Esophagus (tissue), 2 donors: ENCODE measurements at regions not wholly inside any gene's neighbourhood (a gene's known extent, or its start where the extent isn't known, plus 50 kb on each side); places are given as distances from the start of the nearest gene placed in this dataset.

ENCODE experiments used
- H3K27ac ChIP-seq, 2 donors: one replicate each; pipeline ENCODE4 v1.5.1; 2013; ENCODE audit warnings: low read depth in 2 of 2, mild to moderate bottlenecking in 2 of 2, inconsistent platforms in 1 of 2, low read length in 1 of 2, moderate library complexity in 1 of 2
- H3K27me3 ChIP-seq, 2 donors: one replicate each; pipeline ENCODE4 v1.6.1; 2013; ENCODE audit warnings: low read length in 2 of 2, control low read depth in 1 of 2, mild to moderate bottlenecking in 1 of 2; ENCODE audit not compliant: insufficient read depth in 2 of 2, control insufficient read depth in 1 of 2
- H3K36me3 ChIP-seq, 2 donors: one replicate each; pipeline ENCODE4 v1.6.1; 2013; ENCODE audit warnings: low read length in 1 of 2; ENCODE audit not compliant: control insufficient read depth in 2 of 2, insufficient read depth in 2 of 2
- H3K4me1 ChIP-seq, 2 donors: one replicate each; pipeline ENCODE4 v1.6.1; 2013; ENCODE audit warnings: low read length in 1 of 2; ENCODE audit not compliant: control insufficient read depth in 2 of 2, insufficient read depth in 2 of 2
- H3K4me3 ChIP-seq, 2 donors: one replicate each; pipeline ENCODE4 v1.5.1; 2013; ENCODE audit warnings: low read length in 2 of 2, mild to moderate bottlenecking in 2 of 2, low read depth in 1 of 2, moderate library complexity in 1 of 2
- H3K9me3 ChIP-seq, 2 donors: one replicate each; pipeline ENCODE4 v1.6.1; 2013; ENCODE audit warnings: mild to moderate bottlenecking in 2 of 2, low read depth in 1 of 2, low read length in 1 of 2, moderate library complexity in 1 of 2; ENCODE audit not compliant: control insufficient read depth in 2 of 2, insufficient read depth in 1 of 2
- WGBS, 2 donors: extraction: QIAGEN DNeasy Blood & Tissue Kit; methylation state at CpG; one replicate each; pipeline ENCODE4 v1.1.7; 2013; 5-methylcytosine and 5-hydroxymethylcytosine counted together
- donor health status: healthy with polysubstance abuse.
- donor health status: Bipolar disorder and iron deficiency.

DNA sequence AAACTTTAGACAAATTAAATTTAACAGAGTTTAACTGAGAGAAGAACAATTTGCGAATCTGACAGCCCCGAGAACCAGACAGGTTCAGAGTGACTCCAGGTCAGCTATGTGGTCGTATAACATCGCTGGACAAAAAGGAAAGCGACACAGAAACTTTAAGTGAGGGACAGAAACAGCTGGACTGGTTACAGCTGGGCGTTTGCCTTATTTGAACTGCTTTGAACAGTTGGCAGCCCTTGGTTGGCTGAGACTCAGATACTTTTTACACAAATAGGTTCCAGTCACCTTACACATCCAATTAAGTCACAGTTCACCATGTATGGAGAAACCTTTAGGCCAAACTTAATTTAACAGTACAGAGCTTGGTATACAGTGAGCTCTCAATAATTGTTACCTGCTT, 436.9 kb downstream of the GUCY1A2 start:
- 55 to 57% methylated on average over 6 of the region's 6 CpGs for WGBS, 2 donors
- no peaks in the 10 kb centered on the region for H3K36me3 ChIP-seq
- peaks cover 0 to 3% of the 10 kb centered on the region in 2 donors for H3K9me3 ChIP-seq
- H3K4me1 ChIP-seq, result no peaks in the 10 kb centered on the region
- H3K4me3 ChIP-seq, result no peak overlapping the region
- H3K27me3 ChIP-seq, result no peaks in the 10 kb centered on the region
- no peak overlapping the region for H3K27ac ChIP-seq

DNA sequence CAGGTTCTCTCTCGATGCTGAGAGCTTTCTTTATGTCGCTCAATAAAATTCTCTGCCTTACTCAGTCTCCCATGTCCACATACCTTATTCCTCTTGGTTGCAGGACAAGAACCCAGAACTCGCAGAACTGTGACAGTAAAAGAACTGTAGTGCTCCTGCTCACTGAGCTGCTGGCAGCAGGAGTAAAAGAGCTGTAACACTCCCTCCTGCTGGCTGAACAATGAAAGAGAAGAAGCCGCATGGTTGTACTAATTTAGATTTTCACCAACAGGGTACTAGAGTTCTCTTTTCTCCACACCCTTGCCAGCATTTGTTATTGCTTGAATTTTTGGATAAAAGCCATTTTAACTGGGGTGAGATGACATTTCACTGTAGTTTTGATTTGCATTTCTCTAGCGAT, 433.2 kb downstream of the GUCY1A2 start:
- H3K36me3 ChIP-seq, result no peaks in the 10 kb centered on the region
- no peaks in the 10 kb centered on the region for H3K27me3 ChIP-seq
- no peak overlapping the region for H3K27ac ChIP-seq
- no peaks in the 10 kb centered on the region for H3K9me3 ChIP-seq
- H3K4me3 ChIP-seq, result no peak overlapping the region
- 87 to 88% methylated on average over 5 of the region's 5 CpGs for WGBS, 2 donors
- H3K4me1 ChIP-seq, result no peaks in the 10 kb centered on the region

DNA sequence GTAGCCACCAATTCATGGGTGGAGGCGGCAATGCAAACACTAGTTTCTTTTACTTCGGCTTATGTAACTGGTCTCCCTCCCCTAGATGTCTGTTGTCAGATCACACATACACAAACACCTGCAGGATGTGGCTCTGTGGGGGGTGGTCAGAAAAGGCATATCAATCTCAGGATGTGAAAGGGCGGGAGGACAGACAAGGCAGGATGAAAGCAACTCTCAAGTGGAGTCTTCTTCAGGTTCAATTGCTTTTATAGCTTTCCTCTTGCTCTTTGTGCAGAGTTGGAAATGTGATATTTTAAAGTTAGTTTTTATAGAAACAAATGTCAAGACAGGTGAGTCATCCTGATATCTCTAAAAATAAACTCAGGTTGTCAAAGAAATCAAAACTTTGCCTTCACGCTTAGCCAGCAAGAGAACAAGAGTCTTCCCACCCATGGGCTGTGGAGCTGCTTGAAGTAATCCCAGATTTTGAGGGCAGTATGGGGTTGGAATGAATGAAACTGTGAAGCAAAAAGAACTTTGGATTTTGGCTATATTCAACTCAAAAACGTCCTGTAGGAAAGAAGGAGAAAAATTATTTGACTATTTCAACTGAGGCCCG, 423.4 kb downstream of the GUCY1A2 start:
- Histone ChIP-seq H3K27me3 (no peaks in the 10 kb centered on the region), H3K36me3 (no peaks in the 10 kb centered on the region), H3K4me1 (no peaks in the 10 kb centered on the region), H3K4me3 (no peak overlapping the region), H3K9me3 (no peaks in the 10 kb centered on the region), H3K27ac (no peak overlapping the region)
- 66 to 68% methylated on average over 6 of the region's 6 CpGs for WGBS, 2 donors

DNA sequence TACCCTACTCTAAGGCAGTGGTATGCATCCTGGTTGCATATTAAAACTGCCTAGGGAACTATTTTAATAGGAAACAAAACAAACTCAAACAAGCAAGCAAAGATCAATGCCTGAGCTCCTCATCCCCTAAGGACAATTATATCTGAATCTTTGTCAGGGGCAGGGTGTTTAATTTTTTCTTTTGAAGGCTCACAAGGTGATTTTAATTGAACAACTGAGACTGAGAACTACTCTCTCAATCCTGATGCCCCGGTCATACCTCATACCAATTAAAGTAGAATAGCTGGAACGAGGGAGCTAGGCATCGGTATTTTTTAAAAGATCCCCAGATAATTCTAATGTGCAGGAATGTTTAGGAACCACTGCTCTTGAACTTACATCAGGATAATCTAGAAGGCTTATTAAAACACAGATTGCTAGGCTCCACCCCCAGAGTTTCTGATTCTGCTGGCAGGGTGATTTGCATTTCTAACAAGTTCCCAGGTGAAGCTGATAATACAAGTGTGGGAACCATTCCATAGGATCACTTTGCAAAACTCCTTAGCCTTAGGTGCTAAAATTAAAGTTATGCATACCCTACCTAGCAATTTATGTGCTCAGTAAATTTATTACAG, 416.5 kb downstream of the GUCY1A2 start:
- no peak overlapping the region for H3K27ac ChIP-seq
- no peaks in the 10 kb centered on the region for H3K27me3 ChIP-seq
- no peaks in the 10 kb centered on the region for H3K4me1 ChIP-seq
- no peak overlapping the region for H3K4me3 ChIP-seq
- 86 to 93% methylated on average over 3 of the region's 3 CpGs for WGBS, 2 donors
- no peaks in the 10 kb centered on the region for H3K9me3 ChIP-seq
- no peaks in the 10 kb centered on the region for H3K36me3 ChIP-seq

DNA sequence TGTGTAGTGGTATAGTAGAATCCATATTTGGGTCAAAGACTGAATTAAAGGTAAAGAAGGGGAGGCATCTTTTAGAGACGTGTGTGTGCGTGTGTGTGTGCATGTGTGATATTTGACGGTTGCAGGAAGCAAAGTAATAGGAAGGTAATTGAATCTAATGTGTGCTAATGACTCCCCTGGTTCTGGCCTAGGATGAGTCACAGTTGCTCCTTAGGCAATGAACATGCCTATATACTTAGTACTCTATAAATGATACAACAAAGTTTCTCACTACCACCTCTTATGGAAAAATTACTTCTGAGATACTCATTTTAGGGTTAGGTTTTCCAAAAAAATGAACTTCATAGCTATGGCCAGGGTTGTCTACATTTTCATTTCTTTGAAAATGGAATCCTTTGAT, 409.6 kb downstream of the GUCY1A2 start:
- Histone ChIP-seq H3K27me3 (no peaks in the 10 kb centered on the region), H3K4me3 (no peak overlapping the region), H3K36me3 (no peaks in the 10 kb centered on the region), H3K9me3 (no peaks in the 10 kb centered on the region), H3K27ac (no peak overlapping the region), H3K4me1 (no peaks in the 10 kb centered on the region)
- WGBS, 2 donors, result 77 to 86% methylated on average over 3 of the region's 3 CpGs

DNA sequence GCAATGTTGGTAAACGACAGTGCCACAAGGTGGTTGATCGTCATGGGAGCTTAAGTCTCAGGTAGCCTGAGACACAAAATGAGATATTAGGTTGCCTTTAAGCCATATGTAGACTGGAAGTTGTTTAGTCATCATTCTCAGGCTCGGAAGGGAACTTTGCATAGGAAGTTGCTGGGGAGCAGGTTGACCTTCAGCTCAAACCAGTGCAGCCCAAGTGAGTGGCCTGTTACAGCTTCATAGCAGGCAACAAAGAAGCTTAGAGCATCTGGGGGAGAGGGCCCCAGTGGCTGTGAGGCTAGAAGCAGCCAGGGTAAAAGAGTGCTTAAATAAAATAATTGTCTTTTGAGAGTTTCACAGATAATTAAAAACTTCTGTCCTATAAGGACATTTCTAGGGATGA, 404.0 kb downstream of the GUCY1A2 start:
- H3K4me3 ChIP-seq, result no peak overlapping the region
- no peaks in the 10 kb centered on the region for H3K36me3 ChIP-seq
- H3K27me3 ChIP-seq, result no peaks in the 10 kb centered on the region
- H3K27ac ChIP-seq, result no peak overlapping the region
- H3K9me3 ChIP-seq, result no peaks in the 10 kb centered on the region
- no peaks in the 10 kb centered on the region for H3K4me1 ChIP-seq
- WGBS, 2 donors, result 73 to 78% methylated on average over 3 of the region's 3 CpGs

DNA sequence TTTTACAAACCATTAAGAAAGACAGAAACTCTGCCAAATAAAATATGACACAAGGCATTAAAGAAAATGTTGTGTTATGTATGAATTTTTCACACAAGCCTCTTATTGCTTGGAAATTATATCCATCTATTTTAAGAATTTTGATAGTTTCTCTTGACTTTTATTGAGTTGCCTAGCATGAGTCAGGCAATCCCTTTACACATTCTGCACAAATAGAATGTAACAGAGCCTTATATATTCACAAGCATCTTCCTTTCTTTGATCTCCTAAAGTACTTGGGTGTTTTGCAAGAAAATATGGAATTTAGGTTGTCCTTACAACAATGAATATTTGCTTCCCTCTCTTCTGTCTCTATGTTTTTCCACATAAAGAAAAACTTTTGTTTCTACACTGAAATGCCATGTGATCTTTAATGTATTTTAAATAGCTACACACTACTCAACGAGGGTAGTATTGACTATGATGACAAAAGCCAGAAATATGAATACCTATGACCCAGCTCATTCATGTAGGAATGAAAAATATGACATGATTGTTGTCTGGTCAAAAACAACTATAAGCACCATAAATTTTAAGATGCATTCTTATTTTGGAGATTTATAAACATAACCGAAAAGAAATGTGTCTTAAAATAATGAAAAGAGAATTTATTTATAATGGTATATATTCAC, 398.8 kb downstream of the GUCY1A2 start:
- Histone ChIP-seq H3K4me1 (no peaks in the 10 kb centered on the region), H3K27ac (no peak overlapping the region), H3K27me3 (no peaks in the 10 kb centered on the region), H3K36me3 (no peaks in the 10 kb centered on the region), H3K9me3 (no peaks in the 10 kb centered on the region), H3K4me3 (no peak overlapping the region)
- 59 to 68% methylated on average over 2 of the region's 2 CpGs for WGBS, 2 donors

DNA sequence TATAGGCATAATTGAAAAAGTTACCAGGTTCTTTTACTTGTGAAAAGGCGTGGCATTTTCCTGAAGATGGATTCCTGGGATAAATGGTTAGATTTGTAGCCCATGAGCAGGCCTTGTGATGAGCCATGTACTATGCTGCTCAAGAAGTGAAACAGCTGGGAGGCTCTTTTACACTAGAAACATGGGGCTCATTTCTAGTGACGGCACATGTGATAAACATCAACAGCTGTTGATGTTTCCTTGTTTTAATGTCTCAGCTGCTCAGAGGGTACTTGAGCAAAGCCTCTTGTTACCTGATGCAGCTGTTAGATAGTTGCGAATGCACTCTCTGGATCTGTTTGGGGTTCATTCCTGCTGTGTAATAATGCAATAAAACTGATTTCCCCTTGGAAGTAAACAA, 396.8 kb downstream of the GUCY1A2 start:
- H3K36me3 ChIP-seq, result no peaks in the 10 kb centered on the region
- H3K27me3 ChIP-seq, result no peaks in the 10 kb centered on the region
- no peaks in the 10 kb centered on the region for H3K4me1 ChIP-seq
- no peak overlapping the region for H3K27ac ChIP-seq
- 72 to 80% methylated on average over 3 of the region's 3 CpGs for WGBS, 2 donors
- H3K4me3 ChIP-seq, result no peak overlapping the region
- H3K9me3 ChIP-seq, result no peaks in the 10 kb centered on the region
